RWPE2 (cell line): ENCODE measurements at regions not wholly inside any gene's neighbourhood (a gene's known extent, or its start where the extent isn't known, plus 50 kb on each side); places are given as distances from the start of the nearest gene placed in this dataset.
A peak's percentile ranks its signal among the peaks of the same experiment; 100 is the strongest.

ENCODE experiments used
- ATAC-seq: fragments of 200-7000 bp; cut with Tn5 transposase; 3 replicates; pipeline ENCODE4 v1.9.1; 2021; ENCODE audit warnings: low read depth
- DNase-seq: peaks from one replicate; pipeline ENCODE4 v3.0.0-alpha.2; 2020; ENCODE audit warnings: low spot score
- H3K27ac ChIP-seq: fragments of 450-650 bp; 2 replicates; pipeline ENCODE4 v1.5.1; 2017; ENCODE audit warnings: mild to moderate bottlenecking; ENCODE audit not compliant: poor library complexity, severe bottlenecking
- H3K27me3 ChIP-seq: fragments of 250-450 bp; sonication (Bioruptor Pico); 2 replicates; pipeline ENCODE4 v1.5.1; 2021; ENCODE audit warnings: mild to moderate bottlenecking, moderate library complexity; ENCODE audit not compliant: insufficient read depth, poor library complexity, severe bottlenecking
- H3K36me3 ChIP-seq: fragments of 250-450 bp; sonication (Bioruptor Pico); 2 replicates; pipeline ENCODE4 v1.5.1; 2020; ENCODE audit warnings: low read depth, mild to moderate bottlenecking, moderate library complexity
- H3K4me1 ChIP-seq: fragments of 250-450 bp; sonication (Bioruptor Pico); 2 replicates; pipeline ENCODE4 v1.5.1; 2021; ENCODE audit warnings: mild to moderate bottlenecking, moderate library complexity; ENCODE audit not compliant: insufficient read depth, poor library complexity, severe bottlenecking
- H3K4me3 ChIP-seq: fragments of 250-450 bp; sonication (Bioruptor Pico); 2 replicates; pipeline ENCODE4 v1.5.1; 2021; ENCODE audit warnings: mild to moderate bottlenecking, moderate library complexity; ENCODE audit not compliant: severe bottlenecking
- H3K9me3 ChIP-seq: fragments of 250-450 bp; sonication (Bioruptor Pico); 2 replicates; pipeline ENCODE4 v1.5.1; 2021; ENCODE audit warnings: mild to moderate bottlenecking, moderate library complexity; ENCODE audit not compliant: severe bottlenecking
- CTCF ChIP-seq: fragments of 450-650 bp; IDR thresholded peaks from one replicate; pipeline ENCODE4 v1.5.1; 2017; ENCODE audit warnings: mild to moderate bottlenecking, moderate library complexity; ENCODE audit not compliant: poor library complexity, severe bottlenecking

GRCh38 chr4:14835708-14836425, 166.4 kb upstream of the CPEB2 start:
- DNase-seq (no peak), ATAC-seq (no peak)
- Histone ChIP-seq H3K36me3 (no peaks in the 10 kb centered on the region), H3K27me3 (no peaks in the 10 kb centered on the region), H3K9me3 (no peaks in the 10 kb centered on the region), H3K4me3 (no peak overlapping the region), H3K27ac (no peak overlapping the region), H3K4me1 (no peaks in the 10 kb centered on the region)
- no peak for TF ChIP-seq CTCF

- Histone ChIP-seq H3K27me3 (no peaks in the 10 kb centered on the region), H3K4me3 (no peak overlapping the region), H3K9me3 (no peaks in the 10 kb centered on the region), H3K36me3 (no peaks in the 10 kb centered on the region), H3K4me1 (peaks cover 6% of the 10 kb centered on the region), H3K27ac (no peak overlapping the region)
- ATAC-seq (no peak), DNase-seq (no peak)
- no peak for TF ChIP-seq CTCF
These were observed 164.4 kb upstream of the CPEB2 start for GRCh38 chr4:14837860-14838259.

- peak; percentile 70 for ATAC-seq
These were observed 160.2 kb upstream of the CPEB2 start for GRCh38 chr4:14841801-14842768.

GRCh38 chr4:14842964-14843630, 159.2 kb upstream of the CPEB2 start:
- Histone ChIP-seq H3K9me3 (no peaks in the 10 kb centered on the region), H3K4me3 (no peak overlapping the region), H3K36me3 (no peaks in the 10 kb centered on the region), H3K27ac (no peak overlapping the region), H3K27me3 (no peaks in the 10 kb centered on the region), H3K4me1 (peaks cover 6% of the 10 kb centered on the region)
- no peak for TF ChIP-seq CTCF
- DNase-seq (no peak), ATAC-seq (no peak)

More at GRCh38 chr4:14841801-14842768, 160.2 kb upstream of the CPEB2 start:
- no peak for DNase-seq
- Histone ChIP-seq H3K9me3 (no peaks in the 10 kb centered on the region), H3K27me3 (no peaks in the 10 kb centered on the region), H3K4me1 (peaks cover 6% of the 10 kb centered on the region), H3K36me3 (no peaks in the 10 kb centered on the region), H3K27ac (no peak overlapping the region), H3K4me3 (no peak overlapping the region)
- no peak for TF ChIP-seq CTCF
